CD14-positive monocyte (primary cell): ENCODE measurements at regions not wholly inside any gene's neighbourhood (a gene's known extent, or its start where the extent isn't known, plus 50 kb on each side); places are given as distances from the start of the nearest gene placed in this dataset.

Experiments used
- DNase-seq, 3 donors: peaks; one replicate each; pipeline ENCODE4 v3.0.0-alpha.2; 2011 to 2022
- H2AFZ ChIP-seq: 2 replicates; pipeline ENCODE4 v1.6.0; 2012; ENCODE audit warnings: mild to moderate bottlenecking, low read depth, low read length, inconsistent platforms; ENCODE audit not compliant: insufficient read depth, poor library complexity, severe bottlenecking
- H3K27ac ChIP-seq, 2 donors: 1 replicate in 1 of 2; 2 replicates in 1 of 2; pipeline ENCODE4 v1.5.1; 2012 to 2013; ENCODE audit warnings: low read length in 2 of 2, control low read depth in 1 of 2, inconsistent platforms in 1 of 2, low read depth in 1 of 2, mild to moderate bottlenecking in 1 of 2
- H3K27me3 ChIP-seq, 2 donors: one replicate each; pipeline versions ENCODE4 v1.6.0 to v1.6.1; 2011 to 2013; ENCODE audit warnings: low read length in 2 of 2; ENCODE audit not compliant: control insufficient read depth in 2 of 2, insufficient read depth in 2 of 2
- H3K36me3 ChIP-seq, 2 donors: replicated peaks in 1 of 2; 1 replicate in 1 of 2; 2 replicates in 1 of 2; pipeline versions ENCODE4 v1.5.1 to v1.6.1; 2012 to 2013; ENCODE audit warnings: low read length in 2 of 2, control low read depth in 1 of 2, inconsistent platforms in 1 of 2, mild to moderate bottlenecking in 1 of 2; ENCODE audit not compliant: insufficient read depth in 2 of 2, control insufficient read depth in 1 of 2
- H3K4me1 ChIP-seq, 2 donors: 1 replicate in 1 of 2; 2 replicates in 1 of 2; pipeline versions ENCODE4 v1.5.1 to v1.6.1; 2012 to 2013; ENCODE audit warnings: low read length in 2 of 2, control low read depth in 1 of 2, inconsistent platforms in 1 of 2, mild to moderate bottlenecking in 1 of 2, moderate library complexity in 1 of 2; ENCODE audit not compliant: insufficient read depth in 2 of 2, control insufficient read depth in 1 of 2
- H3K4me2 ChIP-seq: replicated peaks from 2 replicates; pipeline ENCODE3; 2012; ENCODE audit warnings: low read length, moderate library complexity, mild to moderate bottlenecking; ENCODE audit not compliant: poor library complexity, severe bottlenecking; ENCODE audit errors: extremely low read depth
- H3K4me3 ChIP-seq, 3 experiments: fragments of 200-600 bp in 1 of 3; sonication (generic) in 1 of 3; replicated peaks in 1 of 3; 1 replicate in 2 of 3; 2 replicates in 1 of 3; pipeline ENCODE4 v1.5.1; 2011 to 2013; ENCODE audit warnings: low read length in 3 of 3, mild to moderate bottlenecking in 3 of 3, control low read depth in 2 of 3, low read depth in 2 of 3, inconsistent platforms in 1 of 3, moderate library complexity in 1 of 3
- H3K79me2 ChIP-seq: 2 replicates; pipeline ENCODE4 v1.6.0; 2012; ENCODE audit warnings: mild to moderate bottlenecking, control low read depth, inconsistent platforms, low read length, moderate library complexity; ENCODE audit not compliant: insufficient read depth
- H3K9ac ChIP-seq: 2 replicates; pipeline ENCODE4 v1.6.0; 2017; ENCODE audit warnings: low read length, mild to moderate bottlenecking; ENCODE audit not compliant: insufficient read depth, poor library complexity, severe bottlenecking
- H3K9me3 ChIP-seq, 2 donors: replicated peaks in 1 of 2; 1 replicate in 1 of 2; 2 replicates in 1 of 2; pipeline versions ENCODE4 v1.5.1 to v1.6.1; 2012 to 2013; ENCODE audit warnings: low read length in 2 of 2, control low read depth in 1 of 2; ENCODE audit not compliant: control insufficient read depth in 1 of 2, insufficient read depth in 1 of 2
- H4K20me1 ChIP-seq: 2 replicates; pipeline ENCODE4 v1.6.0; 2012; ENCODE audit warnings: mild to moderate bottlenecking, low read length, control low read depth, moderate library complexity; ENCODE audit not compliant: insufficient read depth
- H3K27ac Mint-ChIP-seq, 7 donors: one replicate each; pipeline ENCODE4 v1.8.0; 2020; ENCODE audit warnings: mild to moderate bottlenecking in 7 of 7, mixed read lengths in 7 of 7, moderate library complexity in 6 of 7, inconsistent platforms in 2 of 7
- H3K27me3 Mint-ChIP-seq, 3 donors: one replicate each; pipeline ENCODE4 v1.8.0; 2021 to 2022; ENCODE audit warnings: low read depth in 3 of 3, mild to moderate bottlenecking in 3 of 3, mixed read lengths in 3 of 3, moderate library complexity in 3 of 3, inconsistent platforms in 1 of 3
- H3K36me3 Mint-ChIP-seq, 2 donors: one replicate each; pipeline ENCODE4 v1.8.0; 2020; ENCODE audit warnings: mixed read lengths in 2 of 2, inconsistent platforms in 1 of 2, mild to moderate bottlenecking in 1 of 2
- H3K4me1 Mint-ChIP-seq: one replicate; pipeline ENCODE4 v1.8.0; 2020; ENCODE audit warnings: mild to moderate bottlenecking, mixed read lengths
- H3K4me3 Mint-ChIP-seq, 2 donors: one replicate each; pipeline ENCODE4 v1.8.0; 2020; ENCODE audit warnings: mild to moderate bottlenecking in 2 of 2, mixed read lengths in 2 of 2, moderate library complexity in 1 of 2
- H3K9me3 Mint-ChIP-seq, 7 donors: one replicate each; pipeline ENCODE4 v1.8.0; 2020 to 2022; ENCODE audit warnings: mixed read lengths in 7 of 7, mild to moderate bottlenecking in 6 of 7, moderate library complexity in 6 of 7, inconsistent platforms in 2 of 7
- CTCF ChIP-seq: fragments of 200-600 bp; IDR thresholded peaks from one replicate; pipeline ENCODE4 v1.8.0; 2022; ENCODE audit warnings: antibody characterized with exemption, mild to moderate bottlenecking
- WGBS: methylation state at CpG from one replicate; pipeline ENCODE4 v1.1.5; 2013; ENCODE audit warnings: missing lambda C conversion rate; ENCODE audit not compliant: insufficient coverage; 5-methylcytosine and 5-hydroxymethylcytosine counted together
- intact Hi-C, 2 donors: fragments of 100-400 bp; cut with micrococcal nuclease; formaldehyde crosslinking; loops; one replicate each; pipeline versions ENCODE4 v1.15.0 to v1.15.1; 2023

DNA sequence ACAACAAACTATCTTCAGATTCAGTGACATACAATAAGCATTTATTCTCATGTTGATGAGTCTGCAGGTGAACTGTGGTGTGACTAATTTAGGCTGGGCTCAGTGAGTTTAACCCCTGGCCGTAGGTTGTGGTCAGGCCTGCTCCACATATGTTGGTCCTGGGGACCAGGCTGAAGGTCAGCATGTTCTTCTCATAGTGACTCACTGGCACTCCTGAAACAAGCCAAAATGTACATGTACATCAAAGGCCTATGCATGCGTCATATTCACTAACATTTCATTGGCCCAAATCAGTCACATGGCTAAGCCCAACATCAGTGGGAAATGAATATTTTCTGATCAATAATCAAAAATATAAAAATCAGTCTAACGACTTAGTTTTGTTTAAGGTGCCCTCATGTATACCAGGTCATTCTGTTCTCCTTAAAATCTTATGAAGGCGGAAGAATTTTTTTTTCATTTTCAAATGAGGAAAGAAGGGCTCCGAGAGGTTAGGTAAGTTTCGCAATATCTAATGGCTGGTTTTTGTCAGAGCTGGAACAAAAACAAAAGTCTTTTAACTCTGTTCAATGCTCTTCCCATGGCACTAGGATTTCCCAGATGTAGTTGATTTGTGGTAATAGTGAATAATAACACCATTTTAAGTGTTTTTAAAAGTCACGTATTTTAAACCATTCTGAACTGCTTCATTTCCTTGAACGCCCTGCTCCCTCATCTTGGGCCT, 148.5 kb downstream of the MFSD1 start:
- no peak for TF ChIP-seq CTCF
- 94% methylated on average over 3 of the region's 8 CpGs for WGBS

GRCh38 chr3:158953131-158953530, 151.3 kb downstream of the MFSD1 start:
- H3K27ac ChIP-seq = no peak overlapping the region
- H4K20me1 ChIP-seq = no peaks in the 10 kb centered on the region
- no peak overlapping the region for H3K9ac ChIP-seq
- H3K36me3 Mint-ChIP-seq = no peaks in the 10 kb centered on the region
- peaks cover 0 to 7% (median 0%) of the 10 kb centered on the region in 7 donors for H3K9me3 Mint-ChIP-seq
- H3K27ac Mint-ChIP-seq = no peak overlapping the region
- H3K4me1 ChIP-seq = no peaks in the 10 kb centered on the region
- no peaks in the 10 kb centered on the region for H3K79me2 ChIP-seq
- H3K27me3 ChIP-seq = no peaks in the 10 kb centered on the region
- peaks cover 0 to 6% of the 10 kb centered on the region in 2 donors for H3K9me3 ChIP-seq
- intact Hi-C loops = no loop called here
- no peaks in the 10 kb centered on the region for H3K4me1 Mint-ChIP-seq
- no CpG with 5 or more reads among the region's 1 CpG for WGBS
- H3K4me3 Mint-ChIP-seq = no peak overlapping the region
- H3K27me3 Mint-ChIP-seq = peaks cover 0 to 1% (median 0%) of the 10 kb centered on the region in 3 donors
- no peak for TF ChIP-seq CTCF
- H3K4me3 ChIP-seq = no peak overlapping the region
- DNase-seq = no peak
- H3K4me2 ChIP-seq = no peak overlapping the region
- no peak overlapping the region for H2AFZ ChIP-seq
- no peaks in the 10 kb centered on the region for H3K36me3 ChIP-seq

More for the DNA sequence above, 148.5 kb downstream of the MFSD1 start:
- Histone ChIP-seq H2AFZ (no peak overlapping the region), H3K27ac (no peak overlapping the region), H3K36me3 (no peaks in the 10 kb centered on the region), H3K27me3 (no peaks in the 10 kb centered on the region), H4K20me1 (no peaks in the 10 kb centered on the region), H3K9me3 (no peaks in the 10 kb centered on the region), H3K9ac (no peak overlapping the region), H3K4me1 (no peaks in the 10 kb centered on the region), H3K4me2 (no peak overlapping the region), H3K79me2 (no peaks in the 10 kb centered on the region), H3K4me3 (no peak overlapping the region)
- H3K4me3 Mint-ChIP-seq = no peak overlapping the region
- intact Hi-C loops = no loop called here
- H3K4me1 Mint-ChIP-seq = no peaks in the 10 kb centered on the region
- peaks cover 0 to 4% (median 0%) of the 10 kb centered on the region in 7 donors for H3K9me3 Mint-ChIP-seq
- no peak for DNase-seq
- H3K27ac Mint-ChIP-seq = no peak overlapping the region
- no peaks in the 10 kb centered on the region for H3K36me3 Mint-ChIP-seq
- H3K27me3 Mint-ChIP-seq = peaks cover 0 to 1% (median 0%) of the 10 kb centered on the region in 3 donors
